ENCODE measurements at regions not wholly inside any gene's neighbourhood (a gene's known extent, or its start where the extent isn't known, plus 50 kb on each side); places are given as distances from the start of the nearest gene placed in this dataset.

DNA sequence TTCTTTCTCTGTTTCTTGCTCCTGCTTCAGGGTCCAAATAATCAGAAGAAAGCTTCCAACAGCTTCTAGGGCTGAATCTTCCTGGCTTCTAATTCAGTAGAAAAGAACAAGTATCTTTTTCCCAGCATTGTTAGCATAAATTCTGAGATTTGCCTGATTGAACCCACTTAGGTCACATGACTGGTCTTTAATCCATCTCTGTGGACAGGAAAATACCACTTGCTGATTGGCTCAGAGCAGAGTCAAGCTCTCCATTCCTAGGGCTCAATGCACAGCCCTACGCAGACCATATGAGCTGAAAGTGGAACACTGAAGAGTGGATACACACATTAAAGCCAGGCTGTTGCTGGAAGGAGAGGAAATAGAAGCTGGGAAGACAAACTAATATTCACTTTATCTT lies 99.6 kb upstream of the RPL34 start:
- TF ChIP-seq, protein P1, sequence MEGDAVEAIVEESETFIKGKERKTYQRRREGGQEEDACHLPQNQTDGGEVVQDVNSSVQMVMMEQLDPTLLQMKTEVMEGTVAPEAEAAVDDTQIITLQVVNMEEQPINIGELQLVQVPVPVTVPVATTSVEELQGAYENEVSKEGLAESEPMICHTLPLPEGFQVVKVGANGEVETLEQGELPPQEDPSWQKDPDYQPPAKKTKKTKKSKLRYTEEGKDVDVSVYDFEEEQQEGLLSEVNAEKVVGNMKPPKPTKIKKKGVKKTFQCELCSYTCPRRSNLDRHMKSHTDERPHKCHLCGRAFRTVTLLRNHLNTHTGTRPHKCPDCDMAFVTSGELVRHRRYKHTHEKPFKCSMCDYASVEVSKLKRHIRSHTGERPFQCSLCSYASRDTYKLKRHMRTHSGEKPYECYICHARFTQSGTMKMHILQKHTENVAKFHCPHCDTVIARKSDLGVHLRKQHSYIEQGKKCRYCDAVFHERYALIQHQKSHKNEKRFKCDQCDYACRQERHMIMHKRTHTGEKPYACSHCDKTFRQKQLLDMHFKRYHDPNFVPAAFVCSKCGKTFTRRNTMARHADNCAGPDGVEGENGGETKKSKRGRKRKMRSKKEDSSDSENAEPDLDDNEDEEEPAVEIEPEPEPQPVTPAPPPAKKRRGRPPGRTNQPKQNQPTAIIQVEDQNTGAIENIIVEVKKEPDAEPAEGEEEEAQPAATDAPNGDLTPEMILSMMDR (IDR thresholded peaks at IDR 0.05; ENCODE audit: poor library complexity): no peak
- no peak for TF ChIP-seq EZH2 (IDR thresholded peaks at IDR 0.05; ENCODE audit: borderline replicate concordance)
